ENCODE measurements at regions not wholly inside any gene's neighbourhood (a gene's known extent, or its start where the extent isn't known, plus 50 kb on each side); places are given as distances from the start of the nearest gene placed in this dataset.

DNA sequence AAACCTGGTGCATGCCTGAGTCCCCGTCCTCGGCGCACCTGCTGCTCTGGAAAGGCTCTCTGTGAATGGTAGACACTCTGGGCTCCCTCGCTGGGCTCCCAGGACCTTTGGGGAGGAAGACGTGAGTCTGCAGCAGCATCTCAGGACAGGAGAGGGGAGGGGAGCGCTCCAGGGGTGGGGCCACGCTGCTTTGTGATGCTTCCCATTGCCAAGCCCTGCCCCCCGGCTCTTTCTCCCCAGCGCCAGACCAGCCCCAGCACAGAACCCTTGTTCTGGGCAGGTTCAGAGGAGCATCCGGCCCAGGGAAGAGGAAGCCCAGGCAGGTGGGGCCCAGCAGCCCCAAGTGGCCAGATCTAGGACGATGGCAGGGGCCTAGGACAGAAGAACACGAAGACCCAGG is 111.2 kb downstream of the BRD1 start:
- TF ChIP-seq, protein P1, sequence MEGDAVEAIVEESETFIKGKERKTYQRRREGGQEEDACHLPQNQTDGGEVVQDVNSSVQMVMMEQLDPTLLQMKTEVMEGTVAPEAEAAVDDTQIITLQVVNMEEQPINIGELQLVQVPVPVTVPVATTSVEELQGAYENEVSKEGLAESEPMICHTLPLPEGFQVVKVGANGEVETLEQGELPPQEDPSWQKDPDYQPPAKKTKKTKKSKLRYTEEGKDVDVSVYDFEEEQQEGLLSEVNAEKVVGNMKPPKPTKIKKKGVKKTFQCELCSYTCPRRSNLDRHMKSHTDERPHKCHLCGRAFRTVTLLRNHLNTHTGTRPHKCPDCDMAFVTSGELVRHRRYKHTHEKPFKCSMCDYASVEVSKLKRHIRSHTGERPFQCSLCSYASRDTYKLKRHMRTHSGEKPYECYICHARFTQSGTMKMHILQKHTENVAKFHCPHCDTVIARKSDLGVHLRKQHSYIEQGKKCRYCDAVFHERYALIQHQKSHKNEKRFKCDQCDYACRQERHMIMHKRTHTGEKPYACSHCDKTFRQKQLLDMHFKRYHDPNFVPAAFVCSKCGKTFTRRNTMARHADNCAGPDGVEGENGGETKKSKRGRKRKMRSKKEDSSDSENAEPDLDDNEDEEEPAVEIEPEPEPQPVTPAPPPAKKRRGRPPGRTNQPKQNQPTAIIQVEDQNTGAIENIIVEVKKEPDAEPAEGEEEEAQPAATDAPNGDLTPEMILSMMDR (IDR thresholded peaks at IDR 0.05; ENCODE audit: low read depth, low read length): no peak
- no peak for TF ChIP-seq POLR2A (IDR thresholded peaks at IDR 0.05; ENCODE audit: extremely low read depth, insufficient read length)
- TF ChIP-seq MYC (IDR thresholded peaks at IDR 0.05; ENCODE audit: low read depth, low read length): no peak
- TF ChIP-seq, protein P2, sequence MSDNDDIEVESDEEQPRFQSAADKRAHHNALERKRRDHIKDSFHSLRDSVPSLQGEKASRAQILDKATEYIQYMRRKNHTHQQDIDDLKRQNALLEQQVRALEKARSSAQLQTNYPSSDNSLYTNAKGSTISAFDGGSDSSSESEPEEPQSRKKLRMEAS (IDR thresholded peaks at IDR 0.05; ENCODE audit: low read depth, low read length): no peak

Data from NB4 (cell line).